Liver (tissue), 8 donors: ENCODE measurements at regions not wholly inside any gene's neighbourhood (a gene's known extent, or its start where the extent isn't known, plus 50 kb on each side); places are given as distances from the start of the nearest gene placed in this dataset.

ENCODE experiments used
- DNase-seq: peaks from one replicate; pipeline ENCODE4 v3.0.0-alpha.2; 2017; ENCODE audit warnings: low spot score
- H3K27ac ChIP-seq, 2 donors: one replicate each; pipeline ENCODE4 v1.7.0; 2013; ENCODE audit warnings: inconsistent platforms in 2 of 2, low read length in 2 of 2, control low read depth in 1 of 2, low read depth in 1 of 2, mild to moderate bottlenecking in 1 of 2
- H3K27me3 ChIP-seq, 4 donors: one replicate each; pipeline versions ENCODE4 v1.6.1 to v1.7.0; 2013; ENCODE audit warnings: low read length in 3 of 4, inconsistent platforms in 1 of 4, mild to moderate bottlenecking in 1 of 4, moderate library complexity in 1 of 4; ENCODE audit not compliant: control insufficient read depth in 4 of 4, insufficient read depth in 4 of 4
- H3K36me3 ChIP-seq, 4 donors: one replicate each; pipeline versions ENCODE4 v1.6.1 to v1.7.0; 2013; ENCODE audit warnings: low read length in 3 of 4, mild to moderate bottlenecking in 3 of 4, low read depth in 1 of 4, moderate library complexity in 1 of 4; ENCODE audit not compliant: control insufficient read depth in 4 of 4, insufficient read depth in 3 of 4
- H3K4me1 ChIP-seq, 4 donors: one replicate each; pipeline versions ENCODE4 v1.6.1 to v1.7.0; 2013; ENCODE audit warnings: low read length in 3 of 4, mild to moderate bottlenecking in 3 of 4, moderate library complexity in 1 of 4; ENCODE audit not compliant: control insufficient read depth in 4 of 4, insufficient read depth in 4 of 4
- H3K4me3 ChIP-seq, 3 donors: one replicate each; pipeline versions ENCODE4 v1.6.1 to v1.7.0; 2013; ENCODE audit warnings: low read length in 3 of 3, control low read depth in 1 of 3, low read depth in 1 of 3, mild to moderate bottlenecking in 1 of 3
- H3K9ac ChIP-seq, 2 donors: one replicate each; pipeline ENCODE4 v1.7.0; 2013; ENCODE audit warnings: low read length in 2 of 2, mild to moderate bottlenecking in 2 of 2, moderate library complexity in 2 of 2, control low read depth in 1 of 2, low read depth in 1 of 2
- H3K9me3 ChIP-seq, 4 donors: one replicate each; pipeline versions ENCODE4 v1.6.1 to v1.7.0; 2013; ENCODE audit warnings: low read length in 3 of 4; ENCODE audit not compliant: control insufficient read depth in 4 of 4
- FOXA1 ChIP-seq: IDR thresholded peaks from 2 replicates; pipeline ENCODE4 v1.6.1; 2016; ENCODE audit warnings: antibody characterized with exemption
- FOXA2 ChIP-seq: IDR thresholded peaks from 2 replicates; pipeline ENCODE4 v1.6.1; 2016; ENCODE audit warnings: antibody characterized with exemption
- GABPA ChIP-seq, 2 donors: IDR thresholded peaks in 1 of 2; conservative IDR thresholded peaks in 1 of 2; 2 replicates each; pipeline ENCODE4 v1.6.1; 2016; ENCODE audit warnings: antibody characterized with exemption in 2 of 2, mild to moderate bottlenecking in 1 of 2, moderate library complexity in 1 of 2
- HNF4A ChIP-seq, 2 donors: conservative IDR thresholded peaks; 2 replicates each; pipeline ENCODE4 v1.6.1; 2016; ENCODE audit warnings: antibody characterized with exemption in 2 of 2, mild to moderate bottlenecking in 2 of 2
- HNF4G ChIP-seq: IDR thresholded peaks from 2 replicates; pipeline ENCODE4 v1.6.1; 2016; ENCODE audit warnings: antibody characterized with exemption
- JUND ChIP-seq, 2 donors: IDR thresholded peaks; 2 replicates each; pipeline ENCODE4 v1.6.1; 2016; ENCODE audit warnings: antibody characterized with exemption in 2 of 2
- MAX ChIP-seq: IDR thresholded peaks from 2 replicates; pipeline ENCODE4 v1.6.1; 2016; ENCODE audit warnings: antibody characterized with exemption
- RAD21 ChIP-seq, 2 donors: IDR thresholded peaks; 2 replicates each; pipeline ENCODE4 v1.6.1; 2016; ENCODE audit warnings: antibody characterized with exemption in 2 of 2, mild to moderate bottlenecking in 2 of 2
- REST ChIP-seq: IDR thresholded peaks from 2 replicates; pipeline ENCODE4 v1.6.1; 2016; ENCODE audit warnings: antibody characterized with exemption, mild to moderate bottlenecking
- RXRA ChIP-seq, 2 donors: IDR thresholded peaks; 2 replicates each; pipeline ENCODE4 v1.6.1; 2017 to 2018; ENCODE audit warnings: antibody characterized with exemption in 2 of 2, mild to moderate bottlenecking in 1 of 2
- TAF1 ChIP-seq: conservative IDR thresholded peaks from 2 replicates; pipeline ENCODE4 v1.6.1; 2016; ENCODE audit warnings: antibody characterized with exemption, mild to moderate bottlenecking
- YY1 ChIP-seq: IDR thresholded peaks from 2 replicates; pipeline ENCODE4 v1.6.1; 2016; ENCODE audit warnings: antibody characterized with exemption, mild to moderate bottlenecking
- WGBS: extraction: QIAGEN DNeasy Blood & Tissue Kit; methylation state at CpG from one replicate; pipeline ENCODE4 v1.1.7; 2013; 5-methylcytosine and 5-hydroxymethylcytosine counted together
- TF ChIP-seq, protein P1 (sequence below): IDR thresholded peaks from 2 replicates; pipeline ENCODE4 v1.6.1; 2016; ENCODE audit warnings: antibody characterized with exemption
- TF ChIP-seq, protein P2 (sequence below): fragments of 150-350 bp; IDR thresholded peaks from 2 replicates; pipeline ENCODE4 v1.5.1; 2017; ENCODE audit warnings: improper control_type of control experiment, low read depth, low read length; ENCODE audit not compliant: missing input control
- donor health status: healthy.
- donor health status: healthy.
- donor health status: healthy.
- donor health status: healthy.
- donor health status: healthy.

- Histone ChIP-seq H3K27me3 (no peaks in the 10 kb centered on the region), H3K9me3 (no peaks in the 10 kb centered on the region), H3K27ac (no peak overlapping the region), H3K9ac (no peak overlapping the region), H3K36me3 (no peaks in the 10 kb centered on the region), H3K4me1 (no peaks in the 10 kb centered on the region), H3K4me3 (no peak overlapping the region)
- 86% methylated on average over 1 of the region's 1 CpG for WGBS
- DNase-seq: no peak
- TF ChIP-seq REST (no peak), FOXA2 (no peak), TAF1 (no peak), RXRA (IDR thresholded peaks at IDR 0.05) (no peak)
These were observed 372.3 kb upstream of the KITLG start for GRCh38 chr12:88952562-88952942.

- Histone ChIP-seq H3K4me1 (no peaks in the 10 kb centered on the region), H3K36me3 (no peaks in the 10 kb centered on the region), H3K9ac (no peak overlapping the region), H3K27ac (no peak overlapping the region), H3K9me3 (no peaks in the 10 kb centered on the region), H3K27me3 (no peaks in the 10 kb centered on the region), H3K4me3 (no peak overlapping the region)
- TF ChIP-seq HNF4G (no peak), MAX (no peak), REST (no peak), GABPA (IDR thresholded peaks at IDR 0.05 in 1 of 2, conservative IDR thresholded peaks at IDR 0.05 in 1 of 2) (no peak), FOXA1 (no peak), HNF4A (conservative IDR thresholded peaks at IDR 0.05) (no peak), RAD21 (IDR thresholded peaks at IDR 0.05) (no peak), JUND (IDR thresholded peaks at IDR 0.05) (no peak), YY1 (no peak), FOXA2 (no peak)
- TF ChIP-seq, protein P1, sequence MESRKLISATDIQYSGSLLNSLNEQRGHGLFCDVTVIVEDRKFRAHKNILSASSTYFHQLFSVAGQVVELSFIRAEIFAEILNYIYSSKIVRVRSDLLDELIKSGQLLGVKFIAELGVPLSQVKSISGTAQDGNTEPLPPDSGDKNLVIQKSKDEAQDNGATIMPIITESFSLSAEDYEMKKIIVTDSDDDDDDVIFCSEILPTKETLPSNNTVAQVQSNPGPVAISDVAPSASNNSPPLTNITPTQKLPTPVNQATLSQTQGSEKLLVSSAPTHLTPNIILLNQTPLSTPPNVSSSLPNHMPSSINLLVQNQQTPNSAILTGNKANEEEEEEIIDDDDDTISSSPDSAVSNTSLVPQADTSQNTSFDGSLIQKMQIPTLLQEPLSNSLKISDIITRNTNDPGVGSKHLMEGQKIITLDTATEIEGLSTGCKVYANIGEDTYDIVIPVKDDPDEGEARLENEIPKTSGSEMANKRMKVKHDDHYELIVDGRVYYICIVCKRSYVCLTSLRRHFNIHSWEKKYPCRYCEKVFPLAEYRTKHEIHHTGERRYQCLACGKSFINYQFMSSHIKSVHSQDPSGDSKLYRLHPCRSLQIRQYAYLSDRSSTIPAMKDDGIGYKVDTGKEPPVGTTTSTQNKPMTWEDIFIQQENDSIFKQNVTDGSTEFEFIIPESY: no peak
- TF ChIP-seq, protein P2, sequence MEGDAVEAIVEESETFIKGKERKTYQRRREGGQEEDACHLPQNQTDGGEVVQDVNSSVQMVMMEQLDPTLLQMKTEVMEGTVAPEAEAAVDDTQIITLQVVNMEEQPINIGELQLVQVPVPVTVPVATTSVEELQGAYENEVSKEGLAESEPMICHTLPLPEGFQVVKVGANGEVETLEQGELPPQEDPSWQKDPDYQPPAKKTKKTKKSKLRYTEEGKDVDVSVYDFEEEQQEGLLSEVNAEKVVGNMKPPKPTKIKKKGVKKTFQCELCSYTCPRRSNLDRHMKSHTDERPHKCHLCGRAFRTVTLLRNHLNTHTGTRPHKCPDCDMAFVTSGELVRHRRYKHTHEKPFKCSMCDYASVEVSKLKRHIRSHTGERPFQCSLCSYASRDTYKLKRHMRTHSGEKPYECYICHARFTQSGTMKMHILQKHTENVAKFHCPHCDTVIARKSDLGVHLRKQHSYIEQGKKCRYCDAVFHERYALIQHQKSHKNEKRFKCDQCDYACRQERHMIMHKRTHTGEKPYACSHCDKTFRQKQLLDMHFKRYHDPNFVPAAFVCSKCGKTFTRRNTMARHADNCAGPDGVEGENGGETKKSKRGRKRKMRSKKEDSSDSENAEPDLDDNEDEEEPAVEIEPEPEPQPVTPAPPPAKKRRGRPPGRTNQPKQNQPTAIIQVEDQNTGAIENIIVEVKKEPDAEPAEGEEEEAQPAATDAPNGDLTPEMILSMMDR: no peak
- no peak for DNase-seq
- WGBS: 26% methylated on average over 2 of the region's 2 CpGs
These were observed 371.7 kb upstream of the KITLG start for GRCh38 chr12:88951860-88952561.
